ENCODE measurements at regions not wholly inside any gene's neighbourhood (a gene's known extent, or its start where the extent isn't known, plus 50 kb on each side); places are given as distances from the start of the nearest gene placed in this dataset.

DNA sequence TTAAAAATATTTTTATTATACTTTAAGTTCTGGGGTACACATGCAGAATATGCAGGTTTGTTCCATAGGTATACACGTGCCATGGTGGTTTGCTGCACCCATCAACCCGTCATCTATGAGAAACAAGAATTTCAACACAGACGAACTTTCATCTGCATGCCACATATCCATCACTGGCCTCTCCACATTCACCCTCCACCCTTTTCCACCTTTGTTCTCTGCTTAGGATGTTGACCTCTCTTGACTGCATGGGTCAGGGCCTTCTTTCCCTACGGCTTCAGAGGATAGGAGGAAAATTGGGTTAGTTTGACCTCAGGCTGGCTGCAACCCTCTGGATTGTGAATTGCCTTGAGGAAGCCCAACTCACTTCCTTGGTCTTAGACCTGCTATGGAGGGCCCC is 260.9 kb downstream of the MREG start (continued):
- TF ChIP-seq, protein P1, sequence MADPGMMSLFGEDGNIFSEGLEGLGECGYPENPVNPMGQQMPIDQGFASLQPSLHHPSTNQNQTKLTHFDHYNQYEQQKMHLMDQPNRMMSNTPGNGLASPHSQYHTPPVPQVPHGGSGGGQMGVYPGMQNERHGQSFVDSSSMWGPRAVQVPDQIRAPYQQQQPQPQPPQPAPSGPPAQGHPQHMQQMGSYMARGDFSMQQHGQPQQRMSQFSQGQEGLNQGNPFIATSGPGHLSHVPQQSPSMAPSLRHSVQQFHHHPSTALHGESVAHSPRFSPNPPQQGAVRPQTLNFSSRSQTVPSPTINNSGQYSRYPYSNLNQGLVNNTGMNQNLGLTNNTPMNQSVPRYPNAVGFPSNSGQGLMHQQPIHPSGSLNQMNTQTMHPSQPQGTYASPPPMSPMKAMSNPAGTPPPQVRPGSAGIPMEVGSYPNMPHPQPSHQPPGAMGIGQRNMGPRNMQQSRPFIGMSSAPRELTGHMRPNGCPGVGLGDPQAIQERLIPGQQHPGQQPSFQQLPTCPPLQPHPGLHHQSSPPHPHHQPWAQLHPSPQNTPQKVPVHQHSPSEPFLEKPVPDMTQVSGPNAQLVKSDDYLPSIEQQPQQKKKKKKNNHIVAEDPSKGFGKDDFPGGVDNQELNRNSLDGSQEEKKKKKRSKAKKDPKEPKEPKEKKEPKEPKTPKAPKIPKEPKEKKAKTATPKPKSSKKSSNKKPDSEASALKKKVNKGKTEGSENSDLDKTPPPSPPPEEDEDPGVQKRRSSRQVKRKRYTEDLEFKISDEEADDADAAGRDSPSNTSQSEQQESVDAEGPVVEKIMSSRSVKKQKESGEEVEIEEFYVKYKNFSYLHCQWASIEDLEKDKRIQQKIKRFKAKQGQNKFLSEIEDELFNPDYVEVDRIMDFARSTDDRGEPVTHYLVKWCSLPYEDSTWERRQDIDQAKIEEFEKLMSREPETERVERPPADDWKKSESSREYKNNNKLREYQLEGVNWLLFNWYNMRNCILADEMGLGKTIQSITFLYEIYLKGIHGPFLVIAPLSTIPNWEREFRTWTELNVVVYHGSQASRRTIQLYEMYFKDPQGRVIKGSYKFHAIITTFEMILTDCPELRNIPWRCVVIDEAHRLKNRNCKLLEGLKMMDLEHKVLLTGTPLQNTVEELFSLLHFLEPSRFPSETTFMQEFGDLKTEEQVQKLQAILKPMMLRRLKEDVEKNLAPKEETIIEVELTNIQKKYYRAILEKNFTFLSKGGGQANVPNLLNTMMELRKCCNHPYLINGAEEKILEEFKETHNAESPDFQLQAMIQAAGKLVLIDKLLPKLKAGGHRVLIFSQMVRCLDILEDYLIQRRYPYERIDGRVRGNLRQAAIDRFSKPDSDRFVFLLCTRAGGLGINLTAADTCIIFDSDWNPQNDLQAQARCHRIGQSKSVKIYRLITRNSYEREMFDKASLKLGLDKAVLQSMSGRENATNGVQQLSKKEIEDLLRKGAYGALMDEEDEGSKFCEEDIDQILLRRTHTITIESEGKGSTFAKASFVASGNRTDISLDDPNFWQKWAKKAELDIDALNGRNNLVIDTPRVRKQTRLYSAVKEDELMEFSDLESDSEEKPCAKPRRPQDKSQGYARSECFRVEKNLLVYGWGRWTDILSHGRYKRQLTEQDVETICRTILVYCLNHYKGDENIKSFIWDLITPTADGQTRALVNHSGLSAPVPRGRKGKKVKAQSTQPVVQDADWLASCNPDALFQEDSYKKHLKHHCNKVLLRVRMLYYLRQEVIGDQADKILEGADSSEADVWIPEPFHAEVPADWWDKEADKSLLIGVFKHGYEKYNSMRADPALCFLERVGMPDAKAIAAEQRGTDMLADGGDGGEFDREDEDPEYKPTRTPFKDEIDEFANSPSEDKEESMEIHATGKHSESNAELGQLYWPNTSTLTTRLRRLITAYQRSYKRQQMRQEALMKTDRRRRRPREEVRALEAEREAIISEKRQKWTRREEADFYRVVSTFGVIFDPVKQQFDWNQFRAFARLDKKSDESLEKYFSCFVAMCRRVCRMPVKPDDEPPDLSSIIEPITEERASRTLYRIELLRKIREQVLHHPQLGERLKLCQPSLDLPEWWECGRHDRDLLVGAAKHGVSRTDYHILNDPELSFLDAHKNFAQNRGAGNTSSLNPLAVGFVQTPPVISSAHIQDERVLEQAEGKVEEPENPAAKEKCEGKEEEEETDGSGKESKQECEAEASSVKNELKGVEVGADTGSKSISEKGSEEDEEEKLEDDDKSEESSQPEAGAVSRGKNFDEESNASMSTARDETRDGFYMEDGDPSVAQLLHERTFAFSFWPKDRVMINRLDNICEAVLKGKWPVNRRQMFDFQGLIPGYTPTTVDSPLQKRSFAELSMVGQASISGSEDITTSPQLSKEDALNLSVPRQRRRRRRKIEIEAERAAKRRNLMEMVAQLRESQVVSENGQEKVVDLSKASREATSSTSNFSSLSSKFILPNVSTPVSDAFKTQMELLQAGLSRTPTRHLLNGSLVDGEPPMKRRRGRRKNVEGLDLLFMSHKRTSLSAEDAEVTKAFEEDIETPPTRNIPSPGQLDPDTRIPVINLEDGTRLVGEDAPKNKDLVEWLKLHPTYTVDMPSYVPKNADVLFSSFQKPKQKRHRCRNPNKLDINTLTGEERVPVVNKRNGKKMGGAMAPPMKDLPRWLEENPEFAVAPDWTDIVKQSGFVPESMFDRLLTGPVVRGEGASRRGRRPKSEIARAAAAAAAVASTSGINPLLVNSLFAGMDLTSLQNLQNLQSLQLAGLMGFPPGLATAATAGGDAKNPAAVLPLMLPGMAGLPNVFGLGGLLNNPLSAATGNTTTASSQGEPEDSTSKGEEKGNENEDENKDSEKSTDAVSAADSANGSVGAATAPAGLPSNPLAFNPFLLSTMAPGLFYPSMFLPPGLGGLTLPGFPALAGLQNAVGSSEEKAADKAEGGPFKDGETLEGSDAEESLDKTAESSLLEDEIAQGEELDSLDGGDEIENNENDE (IDR thresholded peaks at IDR 0.05; ENCODE audit: insufficient replicate concordance, low read length): no peak
- TF ChIP-seq HDAC6 (IDR thresholded peaks at IDR 0.05; ENCODE audit: low read depth, low read length): no peak
- no peak for TF ChIP-seq TAF1 (IDR thresholded peaks at IDR 0.05; ENCODE audit: low read depth, low read length)
- TF ChIP-seq EZH2 (IDR thresholded peaks at IDR 0.05; ENCODE audit: low read depth, low read length, severe bottlenecking): no peak
- no peak for TF ChIP-seq EP300 (IDR thresholded peaks at IDR 0.05; ENCODE audit: borderline replicate concordance in 1 of 2, low read depth in 2 of 2, low read length in 2 of 2)
- TF ChIP-seq NANOG (IDR thresholded peaks at IDR 0.05; ENCODE audit: insufficient read depth, low read depth, low read length, poor library complexity, severe bottlenecking): no peak
- TF ChIP-seq CBX8 (IDR thresholded peaks at IDR 0.05; ENCODE audit: borderline replicate concordance, low read depth, low read length): no peak
- TF ChIP-seq POLR2A (IDR thresholded peaks at IDR 0.05; ENCODE audit: control extremely low read depth in 1 of 2, low read depth in 2 of 2, low read length in 2 of 2): no peak
- no peak for TF ChIP-seq HDAC2 (IDR thresholded peaks at IDR 0.05; ENCODE audit: borderline replicate concordance in 1 of 2, low read depth in 2 of 2, low read length in 2 of 2)
- TF ChIP-seq SP1 (IDR thresholded peaks at IDR 0.05; ENCODE audit: low read depth, low read length): no peak

All from H1 (cell line).